IMR-90 (cell line): ENCODE measurements at regions not wholly inside any gene's neighbourhood (a gene's known extent, or its start where the extent isn't known, plus 50 kb on each side); places are given as distances from the start of the nearest gene placed in this dataset.

Experiments used
- ATAC-seq: fragments of 200-7000 bp; cut with Tn5 transposase; 2 replicates; pipeline ENCODE4 v1.9.1; 2020; ENCODE audit warnings: low read depth, mild to moderate bottlenecking, moderate library complexity
- BruUV-seq: library from RNA; stranded (reverse); fragments of 400-500 nt; replicated peaks from 2 replicates; lab custom pipeline; 2021; lab: Mats Ljungman, UMichigan
- CTCF ChIA-PET: fragments of 300-600 bp; formaldehyde crosslinking; extraction: SDS; loops from one replicate; lab custom pipeline; 2021; ENCODE audit warnings: antibody characterized with exemption; lab: Yijun Ruan, JAX
- POLR2A ChIA-PET: fragments of 300-600 bp; sonication (Branson Sonifier 250); formaldehyde crosslinking; loops from one replicate; lab custom pipeline; 2022; ENCODE audit warnings: antibody characterized with exemption; ENCODE audit not compliant: unreplicated experiment; lab: Charles Lee
- DNase-seq: peaks from one replicate; pipeline ENCODE4 v3.0.0; 2013
- H2AFZ ChIP-seq: replicated peaks from 2 replicates; pipeline ENCODE3; 2013; ENCODE audit warnings: low read length, mild to moderate bottlenecking; ENCODE audit not compliant: poor library complexity
- H2AK5ac ChIP-seq: 2 replicates; pipeline ENCODE4 v1.6.1; 2013; ENCODE audit warnings: low read depth, low read length, inconsistent platforms
- H2AK9ac ChIP-seq: replicated peaks from 2 replicates; pipeline ENCODE3; 2013; ENCODE audit warnings: mild to moderate bottlenecking, low read depth, low read length, moderate library complexity; ENCODE audit not compliant: poor library complexity
- H2BK120ac ChIP-seq: 2 replicates; pipeline ENCODE4 v1.6.1; 2013; ENCODE audit warnings: low read depth, low read length, inconsistent platforms
- H2BK15ac ChIP-seq: 3 replicates; pipeline ENCODE4 v1.6.1; 2013; ENCODE audit warnings: low read depth, low read length, inconsistent platforms
- H2BK20ac ChIP-seq: 2 replicates; pipeline ENCODE4 v1.6.1; 2013; ENCODE audit warnings: low read depth, mild to moderate bottlenecking, inconsistent platforms, low read length, moderate library complexity
- H2BK5ac ChIP-seq: 2 replicates; pipeline ENCODE4 v1.6.1; 2013; ENCODE audit warnings: mild to moderate bottlenecking, low read depth, low read length, inconsistent platforms; ENCODE audit not compliant: poor library complexity, severe bottlenecking
- H3K14ac ChIP-seq: replicated peaks from 2 replicates; pipeline ENCODE4 v1.6.1; 2013; ENCODE audit warnings: low read depth, low read length, inconsistent platforms
- H3K18ac ChIP-seq: 2 replicates; pipeline ENCODE4 v1.6.1; 2013; ENCODE audit warnings: low read depth, low read length, control low read depth
- H3K23ac ChIP-seq: 2 replicates; pipeline ENCODE4 v1.6.1; 2013; ENCODE audit warnings: low read depth, low read length, inconsistent platforms
- H3K27ac ChIP-seq: 2 replicates; pipeline ENCODE4 v1.5.1; 2013; ENCODE audit warnings: mild to moderate bottlenecking, control low read depth, low read length; ENCODE audit not compliant: insufficient read depth
- H3K27me3 ChIP-seq: 2 replicates; pipeline ENCODE4 v1.6.1; 2013; ENCODE audit warnings: low read length; ENCODE audit not compliant: control insufficient read depth, insufficient read depth
- H3K36me3 ChIP-seq: 2 replicates; pipeline ENCODE4 v1.6.1; 2013; ENCODE audit warnings: low read length, mixed read lengths; ENCODE audit not compliant: control insufficient read depth, insufficient read depth
- H3K4ac ChIP-seq: 2 replicates; pipeline ENCODE4 v1.6.1; 2013; ENCODE audit warnings: low read depth, low read length, inconsistent platforms
- H3K4me1 ChIP-seq: 2 replicates; pipeline ENCODE4 v1.6.1; 2013; ENCODE audit warnings: low read length, mixed read lengths; ENCODE audit not compliant: control insufficient read depth, insufficient read depth
- H3K4me2 ChIP-seq: 2 replicates; pipeline ENCODE4 v1.6.1; 2013; ENCODE audit warnings: low read depth, mild to moderate bottlenecking, control low read depth, low read length, moderate library complexity
- H3K4me3 ChIP-seq: 2 replicates; pipeline ENCODE4 v1.5.1; 2013; ENCODE audit warnings: low read depth, mild to moderate bottlenecking, control low read depth, low read length, moderate library complexity; ENCODE audit not compliant: insufficient read depth
- H3K56ac ChIP-seq: 2 replicates; pipeline ENCODE4 v1.6.1; 2013; ENCODE audit warnings: low read length, inconsistent platforms; ENCODE audit not compliant: insufficient read depth; ENCODE audit errors: extremely low read depth
- H3K79me1 ChIP-seq, 2 experiments: 2 replicates each; pipeline ENCODE4 v1.6.1; 2013; ENCODE audit warnings: low read length in 2 of 2, inconsistent platforms in 1 of 2, low read depth in 1 of 2
- H3K9ac ChIP-seq: 2 replicates; pipeline ENCODE4 v1.6.1; 2013; ENCODE audit warnings: low read depth, low read length, control low read depth
- H3K9me1 ChIP-seq: 2 replicates; pipeline ENCODE4 v1.6.1; 2013; ENCODE audit warnings: low read length, inconsistent platforms; ENCODE audit not compliant: insufficient read depth
- H3K9me3 ChIP-seq: 2 replicates; pipeline ENCODE4 v1.6.1; 2013; ENCODE audit warnings: low read length; ENCODE audit not compliant: control insufficient read depth, insufficient read depth
- H4K20me1 ChIP-seq: 2 replicates; pipeline ENCODE4 v1.6.1; 2013; ENCODE audit warnings: low read length, inconsistent platforms; ENCODE audit not compliant: insufficient read depth
- H4K5ac ChIP-seq: 2 replicates; pipeline ENCODE4 v1.6.1; 2013; ENCODE audit warnings: mild to moderate bottlenecking, low read depth, low read length, control low read depth
- H4K8ac ChIP-seq, 2 experiments: 2 replicates each; pipeline ENCODE4 v1.6.1; 2013; ENCODE audit warnings: low read depth in 2 of 2, low read length in 2 of 2, control low read depth in 1 of 2, inconsistent platforms in 1 of 2
- H4K91ac ChIP-seq: 2 replicates; pipeline ENCODE4 v1.6.1; 2013; ENCODE audit warnings: low read depth, low read length, inconsistent platforms; ENCODE audit not compliant: insufficient read depth
- BHLHE40 ChIP-seq: fragments of 150-350 bp; IDR thresholded peaks from 2 replicates; pipeline ENCODE4 v1.6.1; 2016; ENCODE audit warnings: mild to moderate bottlenecking, low read depth, low read length
- CEBPB ChIP-seq: IDR thresholded peaks from 2 replicates; pipeline ENCODE4 v1.6.1; 2012; ENCODE audit warnings: low read depth, low read length, improper control_type of control experiment
- CHD1 ChIP-seq: IDR thresholded peaks from 2 replicates; pipeline ENCODE4 v1.6.1; 2012; ENCODE audit warnings: low read depth, low read length, improper control_type of control experiment
- FOS ChIP-seq: fragments of 150-350 bp; IDR thresholded peaks from 2 replicates; pipeline ENCODE4 v1.6.1; 2016; ENCODE audit warnings: low read depth, low read length
- MAFK ChIP-seq: IDR thresholded peaks from 2 replicates; pipeline ENCODE4 v1.6.1; 2012; ENCODE audit warnings: low read depth, low read length, improper control_type of control experiment
- MAZ ChIP-seq: IDR thresholded peaks from 2 replicates; pipeline ENCODE4 v1.6.1; 2012; ENCODE audit warnings: low read depth, mild to moderate bottlenecking, low read length, improper control_type of control experiment, moderate library complexity, borderline replicate concordance
- MXI1 ChIP-seq: IDR thresholded peaks from 2 replicates; pipeline ENCODE4 v1.6.1; 2012; ENCODE audit warnings: low read depth, mild to moderate bottlenecking, low read length, moderate library complexity, borderline replicate concordance
- NFE2L2 ChIP-seq: fragments of 150-350 bp; IDR thresholded peaks from 2 replicates; pipeline ENCODE4 v1.6.1; 2016; ENCODE audit warnings: low read depth, mild to moderate bottlenecking, low read length
- POLR2A ChIP-seq: IDR thresholded peaks from 2 replicates; pipeline ENCODE4 v1.6.1; 2012; ENCODE audit warnings: mild to moderate bottlenecking, low read depth, low read length
- RAD21 ChIP-seq: IDR thresholded peaks from 2 replicates; pipeline ENCODE4 v1.6.1; 2012; ENCODE audit warnings: low read length, improper control_type of control experiment
- RCOR1 ChIP-seq: IDR thresholded peaks from 2 replicates; pipeline ENCODE4 v1.6.1; 2012; ENCODE audit warnings: mild to moderate bottlenecking, low read length, improper control_type of control experiment; ENCODE audit not compliant: insufficient replicate concordance
- RFX5 ChIP-seq: IDR thresholded peaks from 2 replicates; pipeline ENCODE4 v1.8.0; 2012; ENCODE audit warnings: low read depth, mild to moderate bottlenecking, low read length, moderate library complexity
- SMC3 ChIP-seq: fragments of 150-350 bp; IDR thresholded peaks from 2 replicates; pipeline ENCODE4 v1.6.1; 2016; ENCODE audit warnings: low read depth, mild to moderate bottlenecking, antibody characterized with exemption, low read length, moderate library complexity
- WGBS, 2 experiments: methylation state at CpG; one replicate each; pipeline versions ENCODE4 v1.1.5 to v1.1.7; 2013; ENCODE audit warnings: missing lambda C conversion rate in 2 of 2; ENCODE audit not compliant: insufficient read length in 1 of 2; ENCODE audit errors: extremely low coverage in 2 of 2; 5-methylcytosine and 5-hydroxymethylcytosine counted together
- dilution Hi-C: fragments of 300-500 bp; cut with HindIII; formaldehyde crosslinking; loops from one replicate; pipeline ENCODE4 v1.14.3; 2018; ENCODE audit warnings: low sequenced_read_pairs; ENCODE audit not compliant: unreplicated experiment
- in situ Hi-C: fragments of 300-500 bp; cut with MboI; formaldehyde crosslinking; loops from 3 replicates; pipeline ENCODE4 v1.14.3; 2019; ENCODE audit warnings: low sequenced_read_pairs, inconsistent platforms, mixed read lengths
- intact Hi-C: fragments of 100-400 bp; cut with micrococcal nuclease; formaldehyde crosslinking; loops from 2 replicates; pipeline ENCODE4 v1.10.0; 2022
- TF ChIP-seq, protein P1 (sequence below): conservative IDR thresholded peaks from 2 replicates; pipeline ENCODE4 v1.5.1; 2012; ENCODE audit warnings: mild to moderate bottlenecking, low read depth, low read length, improper control_type of control experiment
- TF ChIP-seq, protein P2 (sequence below): fragments of 150-350 bp; IDR thresholded peaks from 2 replicates; pipeline ENCODE4 v1.6.1; 2016; ENCODE audit warnings: low read depth, mild to moderate bottlenecking, low read length, moderate library complexity, borderline replicate concordance
- TF ChIP-seq, protein P3 (sequence below): fragments of 150-350 bp; IDR thresholded peaks from 2 replicates; pipeline ENCODE4 v1.6.1; 2017; ENCODE audit warnings: mild to moderate bottlenecking, antibody characterized with exemption, low read length, low read depth

DNA sequence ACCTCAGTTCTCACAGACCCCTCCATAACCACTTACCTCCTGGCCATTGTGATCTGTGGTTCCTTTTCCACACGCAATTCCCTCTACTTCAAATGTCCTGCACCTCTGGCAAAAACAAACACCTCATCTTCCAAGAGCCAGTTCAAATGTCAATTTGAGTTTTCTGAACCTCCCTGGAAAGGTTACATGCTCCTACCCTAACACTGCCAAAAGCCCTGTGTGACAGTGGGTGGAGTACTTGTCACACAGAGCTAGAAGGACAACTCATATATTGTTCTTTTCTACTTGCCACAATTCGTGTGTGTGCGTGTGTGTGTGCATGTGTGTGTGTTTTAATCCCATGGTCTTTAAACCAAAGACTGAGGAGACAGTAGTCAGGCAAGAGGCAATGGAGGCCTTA, 331.8 kb upstream of the ARHGEF26 start:
- no peaks in the 10 kb centered on the region for H4K20me1 ChIP-seq
- H3K36me3 ChIP-seq = no peaks in the 10 kb centered on the region
- no peak overlapping the region for H3K14ac ChIP-seq
- POLR2A ChIA-PET = no interaction called here
- H2BK5ac ChIP-seq = no peak overlapping the region
- ATAC-seq = no peak
- H4K5ac ChIP-seq = no peak overlapping the region
- H3K23ac ChIP-seq = no peak overlapping the region
- H2BK15ac ChIP-seq = no peak overlapping the region
- no peak overlapping the region for H3K9ac ChIP-seq
- no peak overlapping the region for H3K18ac ChIP-seq
- H3K4me3 ChIP-seq = no peak overlapping the region
- no peak for DNase-seq
- intact Hi-C loops = no loop called here
- no peak overlapping the region for H3K27ac ChIP-seq
- H3K27me3 ChIP-seq = no peaks in the 10 kb centered on the region
- H3K9me1 ChIP-seq = no peaks in the 10 kb centered on the region
- in situ Hi-C loops = no loop called here
- CTCF ChIA-PET = interaction anchor here (0.6 kb wide), 1 partner anchor 25 kb away, joined by 3 read pairs; no protein-coding TSS in a partner anchor
- H3K4me2 ChIP-seq = no peak overlapping the region
- no CpG with 5 or more reads among the region's 3 CpGs for WGBS, 2 experiments
- no peak overlapping the region for H2BK120ac ChIP-seq
- no peak overlapping the region for H2AFZ ChIP-seq
- no peak overlapping the region for H4K8ac ChIP-seq
- H3K56ac ChIP-seq = no peak overlapping the region
- no peak overlapping the region for H4K91ac ChIP-seq
- H3K4ac ChIP-seq = no peak overlapping the region
- H3K4me1 ChIP-seq = no peaks in the 10 kb centered on the region
- no peak overlapping the region for H2BK20ac ChIP-seq
- no peak overlapping the region for H2AK5ac ChIP-seq
- no peaks in the 10 kb centered on the region for H3K79me1 ChIP-seq
- no peak overlapping the region for H2AK9ac ChIP-seq
- BruUV-seq = no TSS peak
- no peaks in the 10 kb centered on the region for H3K9me3 ChIP-seq
- dilution Hi-C loops = no loop called here
- TF ChIP-seq RAD21 = no peak
- TF ChIP-seq CEBPB = no peak
- TF ChIP-seq MAFK = no peak
- no peak for TF ChIP-seq CHD1
- TF ChIP-seq NFE2L2 = no peak
- no peak for TF ChIP-seq BHLHE40
- TF ChIP-seq RFX5 = no peak
- no peak for TF ChIP-seq FOS
- TF ChIP-seq MAZ = no peak
- TF ChIP-seq POLR2A = no peak
- TF ChIP-seq, protein P1, sequence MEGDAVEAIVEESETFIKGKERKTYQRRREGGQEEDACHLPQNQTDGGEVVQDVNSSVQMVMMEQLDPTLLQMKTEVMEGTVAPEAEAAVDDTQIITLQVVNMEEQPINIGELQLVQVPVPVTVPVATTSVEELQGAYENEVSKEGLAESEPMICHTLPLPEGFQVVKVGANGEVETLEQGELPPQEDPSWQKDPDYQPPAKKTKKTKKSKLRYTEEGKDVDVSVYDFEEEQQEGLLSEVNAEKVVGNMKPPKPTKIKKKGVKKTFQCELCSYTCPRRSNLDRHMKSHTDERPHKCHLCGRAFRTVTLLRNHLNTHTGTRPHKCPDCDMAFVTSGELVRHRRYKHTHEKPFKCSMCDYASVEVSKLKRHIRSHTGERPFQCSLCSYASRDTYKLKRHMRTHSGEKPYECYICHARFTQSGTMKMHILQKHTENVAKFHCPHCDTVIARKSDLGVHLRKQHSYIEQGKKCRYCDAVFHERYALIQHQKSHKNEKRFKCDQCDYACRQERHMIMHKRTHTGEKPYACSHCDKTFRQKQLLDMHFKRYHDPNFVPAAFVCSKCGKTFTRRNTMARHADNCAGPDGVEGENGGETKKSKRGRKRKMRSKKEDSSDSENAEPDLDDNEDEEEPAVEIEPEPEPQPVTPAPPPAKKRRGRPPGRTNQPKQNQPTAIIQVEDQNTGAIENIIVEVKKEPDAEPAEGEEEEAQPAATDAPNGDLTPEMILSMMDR = no peak
- no peak for TF ChIP-seq SMC3
- TF ChIP-seq, protein P2, sequence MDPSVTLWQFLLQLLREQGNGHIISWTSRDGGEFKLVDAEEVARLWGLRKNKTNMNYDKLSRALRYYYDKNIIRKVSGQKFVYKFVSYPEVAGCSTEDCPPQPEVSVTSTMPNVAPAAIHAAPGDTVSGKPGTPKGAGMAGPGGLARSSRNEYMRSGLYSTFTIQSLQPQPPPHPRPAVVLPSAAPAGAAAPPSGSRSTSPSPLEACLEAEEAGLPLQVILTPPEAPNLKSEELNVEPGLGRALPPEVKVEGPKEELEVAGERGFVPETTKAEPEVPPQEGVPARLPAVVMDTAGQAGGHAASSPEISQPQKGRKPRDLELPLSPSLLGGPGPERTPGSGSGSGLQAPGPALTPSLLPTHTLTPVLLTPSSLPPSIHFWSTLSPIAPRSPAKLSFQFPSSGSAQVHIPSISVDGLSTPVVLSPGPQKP = no peak
- TF ChIP-seq MXI1 = no peak
- TF ChIP-seq RCOR1 = no peak
- TF ChIP-seq, protein P3, sequence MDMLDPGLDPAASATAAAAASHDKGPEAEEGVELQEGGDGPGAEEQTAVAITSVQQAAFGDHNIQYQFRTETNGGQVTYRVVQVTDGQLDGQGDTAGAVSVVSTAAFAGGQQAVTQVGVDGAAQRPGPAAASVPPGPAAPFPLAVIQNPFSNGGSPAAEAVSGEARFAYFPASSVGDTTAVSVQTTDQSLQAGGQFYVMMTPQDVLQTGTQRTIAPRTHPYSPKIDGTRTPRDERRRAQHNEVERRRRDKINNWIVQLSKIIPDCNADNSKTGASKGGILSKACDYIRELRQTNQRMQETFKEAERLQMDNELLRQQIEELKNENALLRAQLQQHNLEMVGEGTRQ = no peak
